ENCODE measurements at regions not wholly inside any gene's neighbourhood (a gene's known extent, or its start where the extent isn't known, plus 50 kb on each side); places are given as distances from the start of the nearest gene placed in this dataset.
"Not testable (repeated sequence)": the region's sequence is repeated elsewhere in the genome, so short reads cannot be mapped to it uniquely, and the experiment has no call there.

- DNase-seq (ENCODE audit: low spot score): no peak
- intact Hi-C loops (cut with DNase I): no loop called here
Measured at GRCh38 chr2:52502476-52502860, 1265.1 kb upstream of the CHAC2 start.

DNA sequence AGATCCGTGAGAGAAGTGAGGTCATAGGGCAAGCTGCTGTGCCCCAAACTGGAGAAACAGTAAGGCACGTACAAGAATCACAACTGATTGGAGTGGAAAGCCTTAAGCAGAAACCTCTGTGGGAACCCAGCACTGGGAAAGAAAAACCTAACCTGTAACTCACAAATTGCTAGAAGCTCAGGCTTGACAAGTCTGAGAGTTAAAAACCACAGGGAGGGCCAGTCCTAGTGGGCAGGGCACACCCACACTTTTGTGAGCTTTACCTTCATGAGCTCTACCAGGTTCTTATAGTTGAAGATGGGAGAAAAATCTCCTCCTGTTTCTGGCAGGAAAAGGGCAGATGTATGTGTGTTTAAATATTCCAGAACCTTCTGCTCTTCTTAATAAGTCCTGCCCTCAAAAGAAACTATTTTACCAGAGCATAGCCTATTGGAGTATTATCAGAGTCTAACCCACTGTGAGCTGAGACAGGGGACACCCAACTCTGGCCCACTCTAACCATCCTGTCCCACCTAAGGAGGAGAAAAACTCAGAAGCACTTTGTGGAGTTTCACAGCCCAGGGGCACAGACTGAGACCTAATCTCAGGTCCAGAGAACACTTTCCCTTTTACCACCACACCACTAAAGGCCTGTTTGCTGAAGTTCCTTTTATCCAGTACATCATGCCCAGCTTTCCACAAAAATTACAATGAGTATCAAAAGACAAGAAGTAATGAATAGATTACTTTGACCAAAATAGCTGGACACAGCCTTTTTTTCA, 1265.7 kb upstream of the CHAC2 start:
- intact Hi-C loops (cut with DNase I): no loop called here

GRCh38 chr2:52500561-52500960, 1267.0 kb upstream of the CHAC2 start:
- no peak for DNase-seq (ENCODE audit: low spot score)
- intact Hi-C loops (cut with DNase I): no loop called here

More for the DNA sequence above, 1265.7 kb upstream of the CHAC2 start:
- no peak for DNase-seq (ENCODE audit: low spot score)

DNA sequence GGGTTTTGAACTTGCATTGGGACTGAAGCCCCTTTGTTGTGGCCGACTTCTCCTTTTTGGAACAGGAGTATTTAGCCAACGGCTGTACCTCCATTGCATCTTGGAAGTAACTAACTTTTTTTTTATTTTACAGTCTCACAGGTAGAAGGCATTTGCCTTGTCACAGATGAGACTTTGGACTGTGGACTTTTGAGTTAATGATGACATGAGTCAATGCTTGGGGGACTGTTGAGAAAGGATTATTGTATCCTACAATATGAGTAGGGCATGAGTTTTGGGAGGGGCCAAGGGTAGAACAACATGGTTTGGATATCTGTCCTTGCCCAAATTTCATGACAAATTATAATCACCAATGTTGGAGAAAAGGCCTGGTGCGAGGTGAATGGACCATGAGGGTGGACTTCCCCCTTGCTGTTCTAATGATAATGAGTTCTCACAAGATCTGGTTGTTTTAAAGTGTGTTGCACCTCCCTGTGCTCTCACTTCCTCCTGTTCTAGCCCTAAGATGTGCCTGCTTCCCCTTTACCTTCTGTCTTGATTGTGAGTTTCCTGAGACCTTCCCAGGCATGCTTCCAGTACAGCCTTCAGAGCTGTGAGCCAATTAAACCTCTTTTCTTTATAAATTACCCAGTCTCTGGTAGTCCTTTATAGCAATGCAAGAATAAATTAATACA, 1269.4 kb upstream of the CHAC2 start:
- intact Hi-C loops (cut with DNase I): no loop called here
- no peak for DNase-seq (ENCODE audit: low spot score)

DNA sequence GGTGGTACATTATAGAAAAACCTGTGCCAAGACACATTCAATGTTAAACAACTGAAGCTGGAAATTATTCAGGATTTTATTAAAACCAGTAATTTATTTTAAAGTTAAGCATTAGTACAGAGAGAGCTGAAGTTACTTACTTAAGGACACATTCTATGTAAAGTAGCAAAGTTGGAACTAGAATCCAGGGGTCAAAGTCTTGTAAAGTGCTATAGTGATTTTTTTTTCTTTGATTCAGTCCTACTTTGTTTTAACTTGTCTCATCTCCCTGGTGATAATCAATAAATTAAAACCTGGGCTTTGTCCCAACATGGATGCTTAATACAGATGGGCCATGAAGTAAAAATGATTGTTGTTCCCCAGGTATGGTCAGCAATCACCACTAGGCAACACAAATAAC, 1271.8 kb upstream of the CHAC2 start:
- DNase-seq (ENCODE audit: low spot score): no peak
- intact Hi-C loops (cut with DNase I): no loop called here

- DNase-seq (ENCODE audit: low spot score): no peak
- intact Hi-C loops (cut with DNase I): no loop called here
Measured at GRCh38 chr2:52477166-52477565, 1290.4 kb upstream of the CHAC2 start.

DNA sequence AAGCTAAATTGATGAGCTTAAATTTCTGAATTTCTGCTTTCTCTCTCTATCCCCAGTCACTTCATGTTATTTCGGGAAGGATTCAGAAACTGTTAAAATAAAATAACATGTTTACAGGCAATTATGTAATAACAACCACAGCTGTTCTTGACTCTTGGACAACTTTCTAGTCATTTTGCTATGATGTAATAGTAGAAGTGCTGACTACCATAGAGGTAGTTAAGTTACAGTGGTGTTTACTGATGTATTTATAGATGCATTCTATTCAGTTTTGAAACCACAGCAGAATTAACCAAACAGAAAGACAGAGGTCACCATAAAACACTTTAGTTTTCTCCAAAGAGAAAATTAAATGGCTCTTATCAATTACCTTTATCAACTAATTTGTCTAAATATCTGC, 1292.0 kb upstream of the CHAC2 start:
- intact Hi-C loops (cut with DNase I): no loop called here
- no peak for DNase-seq (ENCODE audit: low spot score)

GRCh38 chr2:52474091-52474490, 1293.5 kb upstream of the CHAC2 start:
- intact Hi-C loops (cut with DNase I): no loop called here
- DNase-seq (ENCODE audit: low spot score): no peak

DNA sequence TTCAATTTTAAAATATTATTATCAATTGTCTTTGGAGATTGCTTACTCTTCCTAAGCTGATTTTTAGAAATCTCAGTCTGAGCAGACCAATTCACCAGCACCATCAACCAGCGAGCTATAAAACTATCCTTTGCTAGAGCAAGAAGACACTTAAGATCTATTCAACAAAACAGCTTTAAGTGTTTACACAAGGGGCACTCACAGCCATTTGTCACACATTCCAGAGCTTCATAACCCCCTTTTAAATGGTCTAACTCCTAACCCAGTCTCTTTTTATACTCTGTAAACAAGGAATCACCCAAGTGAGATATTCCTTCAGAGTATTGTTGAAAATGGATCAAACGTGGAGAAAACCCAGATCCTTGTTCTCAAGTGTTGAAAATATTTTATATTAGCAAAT, 1294.1 kb upstream of the CHAC2 start:
- intact Hi-C loops (cut with DNase I): no loop called here
- no peak for DNase-seq (ENCODE audit: low spot score)

- DNase-seq (ENCODE audit: low spot score); intact Hi-C loops (cut with DNase I): not testable (repeated sequence)
Measured at GRCh38 chr2:52470457-52470856, 1297.1 kb upstream of the CHAC2 start.

- intact Hi-C loops (cut with DNase I): no loop called here
- no peak for DNase-seq (ENCODE audit: low spot score)
Measured at GRCh38 chr2:52467189-52467588, 1300.4 kb upstream of the CHAC2 start.

DNA sequence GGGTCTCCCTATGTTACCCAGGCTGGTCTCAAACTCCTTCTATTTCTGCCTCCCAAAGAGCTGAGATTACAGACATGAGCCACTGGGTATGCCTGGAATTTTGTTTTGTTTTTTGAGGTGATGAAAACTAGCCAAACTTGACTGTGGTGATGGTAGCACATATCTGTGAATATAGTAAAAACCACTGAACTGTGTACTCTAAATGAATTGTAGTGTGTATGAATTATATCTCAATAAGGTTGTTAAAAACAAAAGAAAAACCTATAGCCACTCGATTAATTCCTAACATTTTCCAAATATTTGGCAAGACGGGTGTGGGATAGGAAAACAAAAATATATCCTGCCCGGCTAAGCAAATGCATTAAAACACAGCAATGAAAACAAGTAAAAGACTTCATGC, 1302.3 kb upstream of the CHAC2 start:
- DNase-seq (ENCODE audit: low spot score): no peak
- intact Hi-C loops (cut with DNase I): no loop called here

GRCh38 chr2:52463457-52463856, 1304.1 kb upstream of the CHAC2 start:
- DNase-seq (ENCODE audit: low spot score): no peak
- intact Hi-C loops (cut with DNase I): no loop called here

- DNase-seq (ENCODE audit: low spot score): no peak
- intact Hi-C loops (cut with DNase I): no loop called here
Measured at GRCh38 chr2:52456561-52457377, 1310.8 kb upstream of the CHAC2 start.

DNA sequence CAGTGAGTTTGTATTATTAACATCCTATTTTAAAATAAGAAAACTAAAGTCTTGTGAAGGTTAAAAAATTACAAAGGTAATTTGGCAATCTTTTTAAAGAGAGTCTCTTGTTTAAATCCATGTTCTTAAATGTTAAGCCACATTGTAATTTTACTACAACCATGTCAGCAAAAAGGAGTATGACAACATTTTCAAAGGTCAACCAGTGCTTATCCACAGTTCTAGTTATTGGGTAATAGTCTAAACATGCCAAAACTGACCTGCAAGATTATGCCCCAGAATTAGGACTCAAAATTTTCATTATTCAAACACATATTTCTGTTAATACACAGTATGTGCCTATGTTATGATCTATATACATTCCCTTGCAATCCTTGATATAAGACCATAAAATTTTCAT, 1312.6 kb upstream of the CHAC2 start:
- intact Hi-C loops (cut with DNase I): no loop called here
- no peak for DNase-seq (ENCODE audit: low spot score)

- intact Hi-C loops (cut with DNase I): no loop called here
- DNase-seq (ENCODE audit: low spot score): no peak
Measured at GRCh38 chr2:52452201-52452600, 1315.4 kb upstream of the CHAC2 start.

GRCh38 chr2:52445686-52446085, 1321.9 kb upstream of the CHAC2 start:
- DNase-seq (ENCODE audit: low spot score): no peak
- intact Hi-C loops (cut with DNase I): loop anchor here in 1 of 2 donors (5.0 kb wide), 1 partner anchor 102 kb away; no protein-coding TSS in a partner anchor

- intact Hi-C loops (cut with DNase I): no loop called here
- no peak for DNase-seq (ENCODE audit: low spot score)
Measured at GRCh38 chr2:52431352-52431760, 1336.2 kb upstream of the CHAC2 start.

DNA sequence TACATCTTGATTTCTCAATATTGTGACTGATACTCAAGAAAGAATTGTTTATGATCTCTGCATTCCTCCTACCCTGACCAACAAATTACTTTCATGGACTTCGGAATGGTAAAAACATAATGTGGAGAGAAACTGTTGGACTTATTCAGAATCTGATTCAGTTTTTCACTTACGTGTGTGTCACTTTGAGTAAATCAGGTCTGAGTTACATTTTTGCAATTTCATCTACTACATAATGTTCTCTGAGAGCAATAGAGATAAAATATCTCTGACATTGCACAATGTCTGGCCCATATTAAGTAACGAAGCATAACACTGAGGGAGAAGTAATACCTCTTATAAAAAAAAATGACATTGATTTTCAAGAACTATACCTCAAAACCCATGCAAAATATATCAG, 1337.9 kb upstream of the CHAC2 start:
- intact Hi-C loops (cut with DNase I): no loop called here

DNA sequence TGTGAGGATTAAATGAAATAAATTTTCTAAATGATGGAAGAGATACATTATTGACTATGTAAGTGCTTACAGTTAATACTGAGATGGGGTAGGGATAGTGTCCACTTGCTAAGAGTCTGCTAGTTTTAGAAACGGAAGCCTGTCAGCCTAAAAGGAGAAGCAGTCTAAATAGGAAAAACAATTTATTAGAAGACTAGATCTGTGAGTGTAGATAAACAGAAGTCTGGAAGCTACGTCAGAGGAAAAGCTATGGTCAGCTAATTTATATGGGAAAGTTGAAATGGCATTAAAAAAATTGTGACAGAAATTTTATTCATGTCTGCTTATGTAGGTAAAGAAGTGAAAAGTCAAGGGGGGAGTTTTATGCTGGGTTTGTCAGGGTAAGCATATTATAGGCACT, 1338.4 kb upstream of the CHAC2 start:
- intact Hi-C loops (cut with DNase I): no loop called here
- no peak for DNase-seq (ENCODE audit: low spot score)

More for the DNA sequence above, 1337.9 kb upstream of the CHAC2 start:
- DNase-seq (ENCODE audit: low spot score): no peak

All from posterior vena cava (tissue), 2 donors.